ENCODE measurements at regions not wholly inside any gene's neighbourhood (a gene's known extent, or its start where the extent isn't known, plus 50 kb on each side); places are given as distances from the start of the nearest gene placed in this dataset.
A peak's percentile ranks its signal among the peaks of the same experiment; 100 is the strongest.

DNA sequence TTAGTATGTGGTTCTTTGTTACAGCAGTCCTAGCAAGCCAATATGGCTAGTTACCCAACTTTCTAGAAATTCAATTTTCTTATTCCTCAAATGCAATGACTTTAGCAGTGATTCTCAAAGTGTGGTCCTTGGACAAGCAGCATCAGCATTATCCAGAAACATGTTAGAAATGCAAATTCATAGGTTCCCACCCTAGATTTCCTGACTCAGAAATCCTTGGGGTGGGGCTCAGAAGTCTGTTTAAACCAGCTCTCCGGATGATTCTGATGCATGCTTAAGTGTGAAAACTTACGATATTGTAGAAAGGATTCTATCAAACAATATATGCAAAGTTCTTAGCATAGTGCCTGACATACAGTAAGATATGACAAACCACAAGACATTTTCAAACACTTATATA lies 757.1 kb downstream of the DHX35 start:
- Histone ChIP-seq H2AFZ (no peak overlapping the region), H3K9me2 (ENCODE audit: insufficient read depth) (no peaks in the 10 kb centered on the region), H3K9ac (no peak overlapping the region), H4K20me1 (ENCODE audit: insufficient read depth) (no peaks in the 10 kb centered on the region), H3K27ac (no peak overlapping the region), H3K27me3 (replicated peaks; ENCODE audit: insufficient read depth) (no peaks in the 10 kb centered on the region), H3K4me2 (ENCODE audit: unreplicated experiment) (no peak overlapping the region), H3K4me1 (ENCODE audit: insufficient read depth) (no peaks in the 10 kb centered on the region), H3K4me3 (no peak overlapping the region), H3K9me3 (ENCODE audit: low read depth) (no peaks in the 10 kb centered on the region), H3K36me3 (ENCODE audit: low read depth) (no peaks in the 10 kb centered on the region), H3K79me2 (ENCODE audit: insufficient read depth) (no peaks in the 10 kb centered on the region), H3F3A (ENCODE audit: insufficient read depth) (no peaks in the 10 kb centered on the region)
- no peak for TF ChIP-seq EZH2phosphoT487 (IDR thresholded peaks at IDR 0.05; ENCODE audit: insufficient read depth, low read depth)
- TF ChIP-seq EZH2 (IDR thresholded peaks at IDR 0.05; ENCODE audit: insufficient read depth, poor library complexity, severe bottlenecking), result no peak
- in situ Hi-C loops (cut with MboI), result no loop called here
- DNase-seq, result no peak
- 96 to 100% methylated on average over 2 of the region's 2 CpGs for WGBS, 2 experiments (ENCODE audit: low coverage in 1 of 2, low lambda C conversion rate in 2 of 2, missing lambda C conversion rate in 2 of 2)

DNA sequence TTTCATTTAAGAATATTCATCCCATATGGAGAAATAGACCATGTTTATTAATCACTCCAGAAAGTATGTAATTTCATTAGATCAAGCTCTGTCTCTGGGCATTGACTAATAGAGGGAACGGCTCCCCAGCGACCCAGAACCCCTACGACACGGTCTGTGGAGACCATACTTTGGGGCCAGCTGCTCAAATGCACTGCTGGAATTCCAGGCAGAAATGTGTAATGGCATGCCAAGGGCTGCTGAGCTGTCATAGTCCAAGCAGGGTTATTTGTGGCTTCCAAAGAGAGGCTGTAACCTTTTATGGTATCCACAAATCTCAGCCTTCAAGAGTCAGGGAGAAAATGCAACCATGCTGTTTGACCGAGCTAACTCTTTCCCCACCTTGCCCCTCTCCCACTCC lies 755.8 kb downstream of the DHX35 start:
- H3K9me2 ChIP-seq (ENCODE audit: insufficient read depth), result no peaks in the 10 kb centered on the region
- no peak overlapping the region for H3K27ac ChIP-seq
- no peak overlapping the region for H3K9ac ChIP-seq
- no peak overlapping the region for H2AFZ ChIP-seq
- H3F3A ChIP-seq (ENCODE audit: insufficient read depth), result no peaks in the 10 kb centered on the region
- 67 to 71% methylated on average over 5 of the region's 5 CpGs for WGBS, 2 experiments (ENCODE audit: low coverage in 1 of 2, low lambda C conversion rate in 2 of 2, missing lambda C conversion rate in 2 of 2)
- H4K20me1 ChIP-seq (ENCODE audit: insufficient read depth), result no peaks in the 10 kb centered on the region
- no peaks in the 10 kb centered on the region for H3K9me3 ChIP-seq (ENCODE audit: low read depth)
- H3K4me1 ChIP-seq (ENCODE audit: insufficient read depth), result no peaks in the 10 kb centered on the region
- no peak for TF ChIP-seq EZH2phosphoT487 (IDR thresholded peaks at IDR 0.05; ENCODE audit: insufficient read depth, low read depth)
- no peak for TF ChIP-seq EZH2 (IDR thresholded peaks at IDR 0.05; ENCODE audit: insufficient read depth, poor library complexity, severe bottlenecking)
- in situ Hi-C loops (cut with MboI), result no loop called here
- no peak overlapping the region for H3K4me2 ChIP-seq (ENCODE audit: unreplicated experiment)
- peak; percentile 12 for DNase-seq
- H3K27me3 ChIP-seq (replicated peaks; ENCODE audit: insufficient read depth), result no peaks in the 10 kb centered on the region
- no peak overlapping the region for H3K4me3 ChIP-seq
- no peaks in the 10 kb centered on the region for H3K79me2 ChIP-seq (ENCODE audit: insufficient read depth)
- no peaks in the 10 kb centered on the region for H3K36me3 ChIP-seq (ENCODE audit: low read depth)

DNA sequence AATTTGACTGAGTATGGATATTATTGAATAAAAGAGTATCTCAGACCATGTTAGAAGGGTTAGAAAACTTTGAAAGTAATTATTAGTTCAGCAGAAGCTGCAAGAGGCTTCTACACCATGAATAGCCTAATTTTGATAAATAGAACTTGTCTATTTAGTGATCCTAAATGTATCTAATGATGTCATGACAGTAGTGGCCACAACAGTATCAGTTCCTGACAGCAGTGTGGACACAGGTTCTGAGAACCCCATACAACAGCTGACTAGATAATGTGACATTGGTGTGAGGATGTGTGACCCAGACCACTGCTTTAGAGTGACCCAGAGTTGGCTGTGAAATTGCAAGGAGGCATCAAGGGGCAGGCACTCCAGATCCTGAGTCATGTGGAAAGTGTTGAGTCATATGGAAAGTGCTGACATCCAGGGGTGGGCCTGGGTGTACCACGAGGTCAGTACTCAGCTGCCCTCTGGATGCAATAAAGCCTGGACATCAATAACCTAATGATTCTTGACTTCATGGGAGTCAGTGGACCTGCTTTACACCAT lies 754.7 kb downstream of the DHX35 start:
- WGBS, 2 experiments (ENCODE audit: low coverage in 1 of 2, low lambda C conversion rate in 2 of 2, missing lambda C conversion rate in 2 of 2), result 0% methylated on average over 1 of the region's 1 CpG
- Histone ChIP-seq H3K9ac (no peak overlapping the region), H3K27me3 (replicated peaks; ENCODE audit: insufficient read depth) (no peaks in the 10 kb centered on the region), H3F3A (ENCODE audit: insufficient read depth) (no peaks in the 10 kb centered on the region), H3K4me1 (ENCODE audit: insufficient read depth) (no peaks in the 10 kb centered on the region), H3K4me2 (ENCODE audit: unreplicated experiment) (no peak overlapping the region), H3K9me2 (ENCODE audit: insufficient read depth) (no peaks in the 10 kb centered on the region), H3K4me3 (no peak overlapping the region), H3K36me3 (ENCODE audit: low read depth) (no peaks in the 10 kb centered on the region), H4K20me1 (ENCODE audit: insufficient read depth) (no peaks in the 10 kb centered on the region), H3K9me3 (ENCODE audit: low read depth) (no peaks in the 10 kb centered on the region), H2AFZ (no peak overlapping the region), H3K27ac (no peak overlapping the region), H3K79me2 (ENCODE audit: insufficient read depth) (no peaks in the 10 kb centered on the region)
- in situ Hi-C loops (cut with MboI), result no loop called here
- TF ChIP-seq EZH2phosphoT487 (IDR thresholded peaks at IDR 0.05; ENCODE audit: insufficient read depth, low read depth) (no peak), EZH2 (IDR thresholded peaks at IDR 0.05; ENCODE audit: insufficient read depth, poor library complexity, severe bottlenecking) (no peak)
- peak; percentile 53 for DNase-seq

DNA sequence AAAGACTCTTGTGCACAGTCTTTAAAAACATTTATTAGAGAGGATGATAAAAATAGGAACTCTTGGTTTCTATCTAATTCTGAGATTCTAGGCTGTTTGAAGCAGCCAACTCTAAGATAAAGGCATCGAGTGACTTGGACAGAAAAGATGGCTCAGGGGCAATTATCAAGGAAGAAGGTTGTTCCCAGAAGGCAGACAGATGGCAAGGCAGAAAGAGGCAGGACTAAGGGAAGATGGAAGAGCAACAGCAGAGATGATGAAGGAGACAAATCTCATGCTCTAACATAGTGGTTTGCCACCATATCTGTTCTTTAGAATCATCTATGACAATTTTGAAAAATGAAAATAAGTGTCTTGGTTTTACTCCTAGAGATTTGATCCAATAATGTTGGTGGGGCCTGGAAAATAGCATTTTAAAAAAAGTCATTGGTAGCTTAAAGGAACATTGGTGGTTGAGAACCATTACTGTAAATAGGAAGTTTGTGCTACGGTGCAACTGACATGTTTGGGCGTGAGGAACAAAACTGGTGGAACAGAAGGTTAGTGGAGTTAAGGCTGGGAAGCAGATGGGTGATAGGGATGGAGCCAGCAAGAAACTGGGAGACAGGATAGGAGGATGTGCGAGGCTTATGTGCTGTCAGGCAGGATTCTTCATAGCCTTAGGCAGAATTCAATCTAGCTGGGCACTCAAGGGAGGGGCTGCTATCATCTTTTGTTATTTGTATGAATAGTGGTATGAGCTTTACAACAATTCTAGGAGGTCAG lies 751.1 kb downstream of the DHX35 start:
- Histone ChIP-seq H3K36me3 (ENCODE audit: low read depth) (no peaks in the 10 kb centered on the region), H3K79me2 (ENCODE audit: insufficient read depth) (no peaks in the 10 kb centered on the region), H3K9ac (no peak overlapping the region), H3F3A (ENCODE audit: insufficient read depth) (no peaks in the 10 kb centered on the region), H3K4me2 (ENCODE audit: unreplicated experiment) (no peak overlapping the region), H3K4me3 (no peak overlapping the region), H2AFZ (no peak overlapping the region), H3K27ac (no peak overlapping the region), H3K9me2 (ENCODE audit: insufficient read depth) (no peaks in the 10 kb centered on the region), H4K20me1 (ENCODE audit: insufficient read depth) (no peaks in the 10 kb centered on the region), H3K27me3 (replicated peaks; ENCODE audit: insufficient read depth) (no peaks in the 10 kb centered on the region), H3K4me1 (ENCODE audit: insufficient read depth) (no peaks in the 10 kb centered on the region), H3K9me3 (ENCODE audit: low read depth) (no peaks in the 10 kb centered on the region)
- WGBS, 2 experiments (ENCODE audit: low coverage in 1 of 2, low lambda C conversion rate in 2 of 2, missing lambda C conversion rate in 2 of 2), result 56 to 63% methylated on average over 4 of the region's 4 CpGs
- no peak for TF ChIP-seq EZH2 (IDR thresholded peaks at IDR 0.05; ENCODE audit: insufficient read depth, poor library complexity, severe bottlenecking)
- TF ChIP-seq EZH2phosphoT487 (IDR thresholded peaks at IDR 0.05; ENCODE audit: insufficient read depth, low read depth), result no peak
- in situ Hi-C loops (cut with MboI), result no loop called here
- no peak for DNase-seq
